H1 (cell line): ENCODE measurements at regions not wholly inside any gene's neighbourhood (a gene's known extent, or its start where the extent isn't known, plus 50 kb on each side); places are given as distances from the start of the nearest gene placed in this dataset.

Source experiments
- CTCF ChIA-PET: fragments of 300-600 bp; sonication (Branson Sonifier 250); formaldehyde crosslinking; loops from one replicate; lab custom pipeline; 2021; ENCODE audit not compliant: partially characterized antibody; lab: Charles Lee
- POLR2A ChIA-PET: fragments of 300-600 bp; sonication (Branson Sonifier 250); formaldehyde crosslinking; loops from one replicate; lab custom pipeline; 2021; ENCODE audit warnings: inconsistent platforms; ENCODE audit not compliant: partially characterized antibody; lab: Charles Lee
- DNase-seq, 2 experiments: peaks; one replicate each; pipeline versions ENCODE4 v3.0.0 to v3.0.0-alpha.2; 2010 to 2022; ENCODE audit warnings: low spot score in 2 of 2, low read depth in 1 of 2, mixed read lengths in 1 of 2
- FAIRE-seq: peaks from 2 replicates; lab custom pipeline; 2011; peaks lifted over from hg19 to GRCh38; lab: Jason Lieb, UNC
- H2AFZ ChIP-seq: 2 replicates; pipeline ENCODE4 v1.8.1; 2012; ENCODE audit warnings: low read length, inconsistent platforms
- H2AK5ac ChIP-seq: 2 replicates; pipeline ENCODE4 v1.6.1; 2013; ENCODE audit warnings: low read depth, low read length
- H2BK120ac ChIP-seq: replicated peaks from 2 replicates; pipeline ENCODE3; 2013; ENCODE audit warnings: low read depth, low read length, inconsistent platforms
- H2BK12ac ChIP-seq: 2 replicates; pipeline ENCODE4 v1.6.1; 2013; ENCODE audit warnings: low read depth, low read length
- H2BK15ac ChIP-seq: 2 replicates; pipeline ENCODE4 v1.6.1; 2013; ENCODE audit warnings: low read length
- H2BK20ac ChIP-seq: 2 replicates; pipeline ENCODE4 v1.6.1; 2013; ENCODE audit warnings: low read length
- H2BK5ac ChIP-seq: 2 replicates; pipeline ENCODE4 v1.6.1; 2013; ENCODE audit warnings: low read depth, low read length
- H3K14ac ChIP-seq: 2 replicates; pipeline ENCODE4 v1.6.1; 2013; ENCODE audit warnings: inconsistent platforms; ENCODE audit not compliant: insufficient read length
- H3K18ac ChIP-seq: 2 replicates; pipeline ENCODE4 v1.6.1; 2013; ENCODE audit warnings: low read length; ENCODE audit errors: extremely low read depth
- H3K23ac ChIP-seq: 2 replicates; pipeline ENCODE4 v1.6.1; 2013; ENCODE audit warnings: inconsistent platforms; ENCODE audit not compliant: insufficient read length
- H3K23me2 ChIP-seq: 2 replicates; pipeline ENCODE4 v1.6.1; 2013; ENCODE audit warnings: low read depth, low read length
- H3K27ac ChIP-seq: 2 replicates; pipeline ENCODE4 v1.6.1; 2011; ENCODE audit warnings: low read depth, low read length, inconsistent platforms
- H3K27me3 ChIP-seq, 4 experiments: replicated peaks in 1 of 4; 1 replicate in 1 of 4; 2 replicates in 3 of 4; pipeline versions ENCODE4 v1.6.1 to v1.8.1; 2011 to 2013; ENCODE audit warnings: low read length in 3 of 4, mild to moderate bottlenecking in 3 of 4, inconsistent platforms in 2 of 4, mixed read lengths in 2 of 4, moderate library complexity in 1 of 4; ENCODE audit not compliant: control insufficient read depth in 3 of 4, insufficient read depth in 3 of 4; ENCODE audit errors: extremely low read depth in 1 of 4
- H3K36me3 ChIP-seq, 4 experiments: 2 replicates each; pipeline versions ENCODE4 v1.6.1 to v1.8.1; 2011 to 2013; ENCODE audit warnings: mild to moderate bottlenecking in 4 of 4, low read length in 3 of 4, moderate library complexity in 2 of 4, control low read depth in 1 of 4, inconsistent platforms in 1 of 4; ENCODE audit not compliant: insufficient read depth in 4 of 4, control insufficient read depth in 2 of 4
- H3K4ac ChIP-seq: replicated peaks from 2 replicates; pipeline ENCODE3; 2013; ENCODE audit warnings: low read length, low read depth, mixed read lengths, inconsistent platforms; ENCODE audit not compliant: insufficient read length
- H3K4me1 ChIP-seq, 4 experiments: replicated peaks in 1 of 4; 1 replicate in 1 of 4; 2 replicates in 3 of 4; pipeline versions ENCODE4 v1.6.1 to v1.8.1; 2011 to 2013; ENCODE audit warnings: low read length in 3 of 4, inconsistent platforms in 2 of 4, mixed read lengths in 1 of 4; ENCODE audit not compliant: insufficient read depth in 4 of 4, control insufficient read depth in 3 of 4
- H3K4me2 ChIP-seq, 2 experiments: 2 replicates each; pipeline versions ENCODE4 v1.6.1 to v1.8.1; 2011 to 2013; ENCODE audit warnings: low read depth in 2 of 2, low read length in 2 of 2, control low read depth in 1 of 2, inconsistent platforms in 1 of 2, mild to moderate bottlenecking in 1 of 2; ENCODE audit not compliant: insufficient read depth in 1 of 2
- H3K4me3 ChIP-seq, 4 experiments: fragments of 200-600, 300-600 bp in 1 of 4; sonication (generic), shearing (Covaris generic), sonication (Bioruptor Twin) in 1 of 4; 2 replicates each; pipeline versions ENCODE4 v1.5.1 to v1.8.1; 2011 to 2016; ENCODE audit warnings: low read length in 4 of 4, low read depth in 3 of 4, control low read depth in 2 of 4, inconsistent platforms in 2 of 4, mild to moderate bottlenecking in 2 of 4, mixed read lengths in 1 of 4, moderate library complexity in 1 of 4; ENCODE audit not compliant: insufficient read depth in 2 of 4; ENCODE audit errors: extremely low read depth in 1 of 4
- H3K56ac ChIP-seq: replicated peaks from 2 replicates; pipeline ENCODE3; 2013; ENCODE audit warnings: low read depth, mild to moderate bottlenecking, mixed read lengths, low read length, inconsistent platforms; ENCODE audit not compliant: insufficient read length
- H3K79me1 ChIP-seq: 2 replicates; pipeline ENCODE4 v1.6.1; 2013; ENCODE audit warnings: low read depth, low read length, control low read depth
- H3K79me2 ChIP-seq, 2 experiments: 2 replicates each; pipeline versions ENCODE4 v1.6.1 to v1.8.1; 2012 to 2013; ENCODE audit warnings: low read length in 2 of 2, mild to moderate bottlenecking in 2 of 2, inconsistent platforms in 1 of 2; ENCODE audit not compliant: insufficient read depth in 2 of 2, control insufficient read depth in 1 of 2
- H3K9ac ChIP-seq, 4 experiments: replicated peaks in 1 of 4; 1 replicate in 1 of 4; 2 replicates in 3 of 4; pipeline versions ENCODE4 v1.6.1 to v1.8.1; 2011 to 2013; ENCODE audit warnings: low read depth in 3 of 4, low read length in 3 of 4, control low read depth in 2 of 4, mild to moderate bottlenecking in 2 of 4, moderate library complexity in 2 of 4, inconsistent platforms in 1 of 4; ENCODE audit errors: extremely low read depth in 1 of 4
- H3K9me3 ChIP-seq, 2 experiments: 2 replicates each; pipeline versions ENCODE4 v1.6.1 to v1.8.1; 2012 to 2013; ENCODE audit warnings: mild to moderate bottlenecking in 2 of 2, moderate library complexity in 2 of 2, control low read depth in 1 of 2, inconsistent platforms in 1 of 2, low read depth in 1 of 2, low read length in 1 of 2, mixed read lengths in 1 of 2; ENCODE audit not compliant: insufficient read depth in 2 of 2
- H4K20me1 ChIP-seq, 2 experiments: replicated peaks in 1 of 2; 2 replicates each; pipeline versions ENCODE3 to v1.8.1; 2011 to 2013; ENCODE audit warnings: inconsistent platforms in 2 of 2, low read length in 2 of 2, mild to moderate bottlenecking in 1 of 2; ENCODE audit not compliant: insufficient read depth in 2 of 2, control insufficient read depth in 1 of 2
- H4K5ac ChIP-seq: 2 replicates; pipeline ENCODE4 v1.6.1; 2013; ENCODE audit warnings: low read length, low read depth, mixed read lengths, inconsistent platforms; ENCODE audit not compliant: insufficient read length
- H4K8ac ChIP-seq: 2 replicates; pipeline ENCODE4 v1.8.0; 2013; ENCODE audit warnings: mild to moderate bottlenecking, moderate library complexity, low read length, inconsistent platforms; ENCODE audit not compliant: insufficient read depth; ENCODE audit errors: extremely low read depth
- H4K91ac ChIP-seq: replicated peaks from 2 replicates; pipeline ENCODE3; 2013; ENCODE audit warnings: low read length, mixed read lengths, inconsistent platforms; ENCODE audit not compliant: insufficient read length
- BRCA1 ChIP-seq: IDR thresholded peaks from 2 replicates; pipeline ENCODE4 v1.6.1; 2012; ENCODE audit warnings: low read depth, low read length, improper control_type of control experiment
- CTBP2 ChIP-seq: IDR thresholded peaks from 2 replicates; pipeline ENCODE4 v1.7.0; 2011; ENCODE audit warnings: borderline replicate concordance, mild to moderate bottlenecking, moderate library complexity, mixed read lengths, low read length; ENCODE audit not compliant: insufficient read depth, insufficient read length
- POLR2A ChIP-seq, 2 experiments: IDR thresholded peaks; 1 replicate in 1 of 2; 2 replicates in 1 of 2; pipeline ENCODE4 v1.6.1; 2011; ENCODE audit warnings: low read depth in 2 of 2, low read length in 2 of 2, mild to moderate bottlenecking in 2 of 2; ENCODE audit errors: control extremely low read depth in 1 of 2
- RFX5 ChIP-seq: IDR thresholded peaks from 2 replicates; pipeline ENCODE4 v1.6.1; 2011; ENCODE audit warnings: low read depth, low read length, improper control_type of control experiment, borderline replicate concordance
- SAP30 ChIP-seq: fragments of 300-600 bp; sonication (generic); IDR thresholded peaks from 2 replicates; pipeline ENCODE4 v1.7.1; 2012; ENCODE audit warnings: low read length, moderate library complexity, mild to moderate bottlenecking, inconsistent platforms; ENCODE audit not compliant: insufficient read depth, insufficient replicate concordance
- SIRT6 ChIP-seq: IDR thresholded peaks from one replicate; pipeline ENCODE4 v1.7.1; 2012; ENCODE audit warnings: low read length, inconsistent platforms
- WGBS, 2 experiments: shearing (Covaris generic) in 1 of 2; methylation state at CpG; one replicate each; pipeline versions ENCODE4 v1.1.6 to v1.1.7; 2013 to 2015; ENCODE audit warnings: low lambda C conversion rate in 2 of 2, mixed read lengths in 2 of 2, inconsistent platforms in 1 of 2, low coverage in 1 of 2, missing lambda C conversion rate in 1 of 2; ENCODE audit not compliant: insufficient replicate concordance in 2 of 2, insufficient coverage in 1 of 2, insufficient read length in 1 of 2; ENCODE audit errors: extremely low coverage in 1 of 2, missing lambda C conversion rate in 1 of 2; 5-methylcytosine and 5-hydroxymethylcytosine counted together
- TF ChIP-seq, protein P1 (sequence below), 3 experiments: IDR thresholded peaks; 1 replicate in 2 of 3; 2 replicates in 1 of 3; pipeline versions ENCODE4 v1.5.1 to v1.6.1; 2011; ENCODE audit warnings: low read length in 3 of 3, mild to moderate bottlenecking in 3 of 3, inconsistent platforms in 2 of 3, low read depth in 1 of 3, moderate library complexity in 1 of 3; ENCODE audit not compliant: insufficient read depth in 1 of 3; ENCODE audit errors: control extremely low read depth in 1 of 3

DNA sequence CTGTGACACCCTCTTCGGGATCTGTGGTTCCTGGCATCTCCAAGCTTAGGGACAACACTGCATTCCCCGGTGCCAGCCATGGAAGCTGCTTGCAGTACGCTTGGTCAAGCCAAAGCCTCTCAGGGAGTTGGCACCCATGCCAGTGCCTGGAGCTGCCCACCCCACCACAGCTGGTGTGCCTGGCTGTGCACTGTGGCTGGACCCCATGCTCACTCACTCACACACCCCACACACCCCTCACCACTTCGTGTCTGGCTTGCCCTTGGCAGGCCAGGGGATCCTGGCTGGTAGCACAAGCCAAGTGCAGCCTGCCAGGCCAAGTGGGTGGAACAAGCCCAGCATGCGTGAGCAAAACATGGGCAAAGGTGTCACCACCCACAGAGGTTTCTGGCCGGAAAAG lies 324.5 kb upstream of the PTGER4 start:
- CTCF ChIA-PET: interaction anchor here (1.6 kb wide), 1 partner anchor 12 kb away, joined by 7 read pairs; no protein-coding TSS in a partner anchor
- H3K23me2 ChIP-seq: no peaks in the 10 kb centered on the region
- H3K4me2 ChIP-seq: no peak overlapping the region
- no peaks in the 10 kb centered on the region for H4K20me1 ChIP-seq
- H2BK20ac ChIP-seq: no peak overlapping the region
- no peak overlapping the region for H2BK120ac ChIP-seq
- H4K91ac ChIP-seq: no peak overlapping the region
- 85% methylated on average over 6 of the region's 6 CpGs; no CpG with 5 or more reads in 1 of the 2 experiments for WGBS, 2 experiments
- no peak overlapping the region for H3K14ac ChIP-seq
- H3K4ac ChIP-seq: no peak overlapping the region
- FAIRE-seq: no peak
- H3K4me1 ChIP-seq: no peaks in the 10 kb centered on the region
- no peak overlapping the region for H3K18ac ChIP-seq
- no peak overlapping the region for H2BK5ac ChIP-seq
- POLR2A ChIA-PET: no interaction called here
- H3K4me3 ChIP-seq: no peak overlapping the region
- no peak overlapping the region for H4K5ac ChIP-seq
- H2BK12ac ChIP-seq: no peak overlapping the region
- H2AK5ac ChIP-seq: no peak overlapping the region
- no peak overlapping the region for H2BK15ac ChIP-seq
- H3K9me3 ChIP-seq: no peaks in the 10 kb centered on the region
- no peak for TF ChIP-seq CTBP2
- TF ChIP-seq RFX5: no peak
- no peak for TF ChIP-seq POLR2A (IDR thresholded peaks at IDR 0.05; ENCODE audit: control extremely low read depth in 1 of 2, low read depth in 2 of 2, low read length in 2 of 2)
- TF ChIP-seq, protein P1, sequence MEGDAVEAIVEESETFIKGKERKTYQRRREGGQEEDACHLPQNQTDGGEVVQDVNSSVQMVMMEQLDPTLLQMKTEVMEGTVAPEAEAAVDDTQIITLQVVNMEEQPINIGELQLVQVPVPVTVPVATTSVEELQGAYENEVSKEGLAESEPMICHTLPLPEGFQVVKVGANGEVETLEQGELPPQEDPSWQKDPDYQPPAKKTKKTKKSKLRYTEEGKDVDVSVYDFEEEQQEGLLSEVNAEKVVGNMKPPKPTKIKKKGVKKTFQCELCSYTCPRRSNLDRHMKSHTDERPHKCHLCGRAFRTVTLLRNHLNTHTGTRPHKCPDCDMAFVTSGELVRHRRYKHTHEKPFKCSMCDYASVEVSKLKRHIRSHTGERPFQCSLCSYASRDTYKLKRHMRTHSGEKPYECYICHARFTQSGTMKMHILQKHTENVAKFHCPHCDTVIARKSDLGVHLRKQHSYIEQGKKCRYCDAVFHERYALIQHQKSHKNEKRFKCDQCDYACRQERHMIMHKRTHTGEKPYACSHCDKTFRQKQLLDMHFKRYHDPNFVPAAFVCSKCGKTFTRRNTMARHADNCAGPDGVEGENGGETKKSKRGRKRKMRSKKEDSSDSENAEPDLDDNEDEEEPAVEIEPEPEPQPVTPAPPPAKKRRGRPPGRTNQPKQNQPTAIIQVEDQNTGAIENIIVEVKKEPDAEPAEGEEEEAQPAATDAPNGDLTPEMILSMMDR (IDR thresholded peaks at IDR 0.05; ENCODE audit: control extremely low read depth in 1 of 3, insufficient read depth in 1 of 3, low read depth in 1 of 3, low read length in 3 of 3): no peak
- TF ChIP-seq SAP30: no peak
- no peak for TF ChIP-seq SIRT6
- TF ChIP-seq BRCA1: no peak
- no peaks in the 10 kb centered on the region for H3K36me3 ChIP-seq
- H4K8ac ChIP-seq: no peak overlapping the region
- H3K79me1 ChIP-seq: no peaks in the 10 kb centered on the region
- no peaks in the 10 kb centered on the region; a peak in 1 of 4 replicates for H3K79me2 ChIP-seq
- no peaks in the 10 kb centered on the region for H3K27me3 ChIP-seq
- no peak overlapping the region for H3K9ac ChIP-seq
- H3K23ac ChIP-seq: no peak overlapping the region
- H3K27ac ChIP-seq: no peak overlapping the region
- no peak overlapping the region for H3K56ac ChIP-seq
- DNase-seq: no peak
- no peak overlapping the region for H2AFZ ChIP-seq
